Activated B cell treated with CpG ODN at 0.5 μM for 24 hours (primary cell): ENCODE measurements at regions not wholly inside any gene's neighbourhood (a gene's known extent, or its start where the extent isn't known, plus 50 kb on each side); places are given as distances from the start of the nearest gene placed in this dataset.

Source experiments
- ATAC-seq: fragments of 200-7000 bp; cut with Tn5 transposase; one replicate; pipeline ENCODE4 v1.10.0; 2021; ENCODE audit warnings: low read depth, mild to moderate bottlenecking, moderate library complexity
- CTCF ChIA-PET: fragments of 350-600 bp; sonication (Branson Sonifier 250); formaldehyde crosslinking; loops from one replicate; lab custom pipeline; 2021; ENCODE audit warnings: antibody characterized with exemption; lab: Charles Lee
- POLR2A ChIA-PET: fragments of 350-600 bp; sonication (Branson Sonifier 250); formaldehyde crosslinking; loops from one replicate; lab custom pipeline; 2021; ENCODE audit warnings: antibody characterized with exemption; lab: Charles Lee
- DNase-seq: peaks from one replicate; pipeline ENCODE4 v3.0.0; 2022
- H3K27ac Mint-ChIP-seq: one replicate; pipeline ENCODE4 v1.8.0; 2020; ENCODE audit warnings: mixed read lengths
- H3K27me3 Mint-ChIP-seq: one replicate; pipeline ENCODE4 v1.8.0; 2021; ENCODE audit warnings: mixed read lengths
- H3K36me3 Mint-ChIP-seq: one replicate; pipeline ENCODE4 v1.8.0; 2021; ENCODE audit warnings: low read depth, mixed read lengths
- H3K4me1 Mint-ChIP-seq: one replicate; pipeline ENCODE4 v1.8.0; 2021; ENCODE audit warnings: mixed read lengths
- H3K4me3 Mint-ChIP-seq: one replicate; pipeline ENCODE4 v1.8.0; 2020; ENCODE audit warnings: mild to moderate bottlenecking, mixed read lengths
- H3K9me3 Mint-ChIP-seq: one replicate; pipeline ENCODE4 v1.8.0; 2020; ENCODE audit warnings: mixed read lengths
- intact Hi-C: fragments of 100-400 bp; cut with micrococcal nuclease; formaldehyde crosslinking; loops from one replicate; pipeline ENCODE4 v1.15.1; 2024
- TF ChIP-seq, protein P1 (sequence below): fragments of 200-600 bp; IDR thresholded peaks from one replicate; pipeline ENCODE4 v1.8.0; 2022; ENCODE audit warnings: antibody characterized with exemption, mild to moderate bottlenecking

DNA sequence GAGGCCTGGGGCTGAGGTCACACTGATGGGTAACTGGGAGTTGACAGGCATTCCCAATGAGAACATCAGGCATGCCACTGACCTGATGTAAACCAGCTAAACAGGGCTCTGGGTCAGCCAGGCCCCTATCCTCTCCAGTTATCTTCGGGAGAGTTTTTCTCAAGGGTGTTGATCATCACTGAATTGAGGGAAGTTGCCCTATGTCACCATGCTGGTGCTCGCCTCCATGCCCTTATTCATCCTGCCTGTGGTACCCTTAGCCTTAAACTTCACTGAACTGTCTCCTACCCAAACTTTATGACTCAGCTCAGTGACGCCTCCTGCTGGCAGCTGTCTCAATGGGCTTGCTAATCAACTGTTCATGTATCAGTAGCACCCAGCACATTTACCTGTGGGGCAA lies 80.7 kb upstream of the TNR start:
- Mint-ChIP-seq H3K36me3 (no peaks in the 10 kb centered on the region), H3K4me3 (no peak overlapping the region), H3K9me3 (peaks cover 4% of the 10 kb centered on the region), H3K27me3 (peaks cover 3% of the 10 kb centered on the region), H3K27ac (no peak overlapping the region), H3K4me1 (no peaks in the 10 kb centered on the region)
- ATAC-seq: no peak
- TF ChIP-seq, protein P1, sequence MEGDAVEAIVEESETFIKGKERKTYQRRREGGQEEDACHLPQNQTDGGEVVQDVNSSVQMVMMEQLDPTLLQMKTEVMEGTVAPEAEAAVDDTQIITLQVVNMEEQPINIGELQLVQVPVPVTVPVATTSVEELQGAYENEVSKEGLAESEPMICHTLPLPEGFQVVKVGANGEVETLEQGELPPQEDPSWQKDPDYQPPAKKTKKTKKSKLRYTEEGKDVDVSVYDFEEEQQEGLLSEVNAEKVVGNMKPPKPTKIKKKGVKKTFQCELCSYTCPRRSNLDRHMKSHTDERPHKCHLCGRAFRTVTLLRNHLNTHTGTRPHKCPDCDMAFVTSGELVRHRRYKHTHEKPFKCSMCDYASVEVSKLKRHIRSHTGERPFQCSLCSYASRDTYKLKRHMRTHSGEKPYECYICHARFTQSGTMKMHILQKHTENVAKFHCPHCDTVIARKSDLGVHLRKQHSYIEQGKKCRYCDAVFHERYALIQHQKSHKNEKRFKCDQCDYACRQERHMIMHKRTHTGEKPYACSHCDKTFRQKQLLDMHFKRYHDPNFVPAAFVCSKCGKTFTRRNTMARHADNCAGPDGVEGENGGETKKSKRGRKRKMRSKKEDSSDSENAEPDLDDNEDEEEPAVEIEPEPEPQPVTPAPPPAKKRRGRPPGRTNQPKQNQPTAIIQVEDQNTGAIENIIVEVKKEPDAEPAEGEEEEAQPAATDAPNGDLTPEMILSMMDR: no peak
- POLR2A ChIA-PET: no interaction called here
- CTCF ChIA-PET: interaction anchor here (1.1 kb wide), 1 partner anchor 342 kb away, joined by 3 read pairs; no protein-coding TSS in a partner anchor
- intact Hi-C loops: loop anchor here (2.0 to 5.0 kb wide), 2 partner anchors 343 to 447 kb away; no protein-coding TSS in a partner anchor
- DNase-seq: no peak

DNA sequence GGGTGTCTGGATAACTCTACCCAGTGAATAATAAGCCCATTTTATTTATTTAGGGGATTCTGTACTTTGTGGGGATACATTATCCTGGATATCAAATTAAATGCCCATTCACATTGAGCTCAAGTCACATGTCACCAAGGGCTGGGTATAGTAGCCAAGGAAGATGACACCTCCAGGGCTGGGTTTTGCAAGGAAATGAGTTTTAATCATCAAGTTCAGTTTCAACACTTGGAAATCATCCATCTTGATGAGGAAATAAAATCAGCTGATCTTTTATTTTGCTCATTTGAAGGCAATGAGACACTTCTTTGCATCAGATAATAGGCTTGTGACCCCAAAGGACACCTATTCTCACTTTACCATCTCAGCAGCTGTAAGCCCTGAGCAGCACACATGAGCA lies 80.0 kb upstream of the TNR start:
- intact Hi-C loops: loop anchor here (5.0 kb wide), 1 partner anchor 446 kb away; no protein-coding TSS in a partner anchor
- ATAC-seq (no peak), DNase-seq (no peak)
- CTCF ChIA-PET: no interaction called here
- Mint-ChIP-seq H3K36me3 (no peaks in the 10 kb centered on the region), H3K27me3 (peaks cover 6% of the 10 kb centered on the region), H3K9me3 (peaks cover 4% of the 10 kb centered on the region), H3K27ac (no peak overlapping the region), H3K4me1 (no peaks in the 10 kb centered on the region), H3K4me3 (no peak overlapping the region)
- TF ChIP-seq, protein P1: no peak
- POLR2A ChIA-PET: no interaction called here

DNA sequence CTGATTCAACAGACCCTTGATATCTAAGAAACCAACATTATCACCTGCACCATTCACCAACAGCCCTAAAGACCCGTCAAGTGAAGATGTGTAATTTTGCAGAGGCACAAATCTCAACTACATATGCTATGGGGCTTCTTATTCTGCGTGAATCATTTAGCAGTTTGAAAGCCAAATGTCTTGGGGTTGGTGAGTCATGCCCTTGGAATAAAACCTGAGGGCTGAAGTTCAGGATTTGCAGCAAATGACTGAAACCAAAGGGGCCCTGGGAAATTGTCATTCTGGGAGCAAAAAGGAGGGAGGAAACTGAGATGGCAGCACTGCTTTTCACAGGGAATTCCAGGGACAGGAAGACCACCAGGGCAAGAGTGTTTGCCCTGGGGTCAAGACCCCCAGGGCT lies 79.2 kb upstream of the TNR start:
- Mint-ChIP-seq H3K27me3 (peaks cover 6% of the 10 kb centered on the region), H3K36me3 (no peaks in the 10 kb centered on the region), H3K4me1 (no peaks in the 10 kb centered on the region), H3K27ac (no peak overlapping the region), H3K9me3 (peaks cover 2% of the 10 kb centered on the region), H3K4me3 (no peak overlapping the region)
- intact Hi-C loops: loop anchor here (5.0 kb wide), 1 partner anchor 445 kb away; no protein-coding TSS in a partner anchor
- TF ChIP-seq, protein P1: no peak
- POLR2A ChIA-PET: no interaction called here
- ATAC-seq (no peak), DNase-seq (no peak)
- CTCF ChIA-PET: no interaction called here

DNA sequence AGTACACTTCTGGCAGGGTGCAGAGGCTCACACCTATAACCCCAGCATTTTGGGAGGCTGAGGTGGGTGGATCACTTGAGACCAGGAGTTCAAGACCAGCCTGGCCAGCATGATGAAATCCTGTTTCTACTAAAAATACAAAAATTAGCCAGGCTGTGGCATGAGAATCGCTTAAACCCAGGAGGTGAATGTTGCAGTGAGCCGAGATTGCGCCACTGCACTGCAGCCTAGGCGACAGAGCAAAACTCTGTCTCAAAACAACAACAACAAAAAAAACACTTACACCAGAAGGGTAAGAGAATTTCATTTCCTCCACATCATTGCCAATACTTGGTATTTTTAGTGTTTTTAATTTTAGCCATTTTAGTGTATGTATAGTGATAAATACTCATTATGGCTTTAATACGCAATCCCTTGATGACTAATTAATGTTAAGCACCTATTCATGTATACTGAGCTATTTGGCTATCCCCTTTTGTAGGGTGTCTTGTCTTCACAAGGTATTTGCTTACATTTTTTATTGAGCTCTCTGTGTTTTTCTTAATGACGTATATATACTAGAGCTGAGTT lies 77.1 kb upstream of the TNR start:
- Mint-ChIP-seq H3K27me3 (peaks cover 10% of the 10 kb centered on the region), H3K27ac (no peak overlapping the region), H3K4me3 (no peak overlapping the region), H3K9me3 (peaks cover 2% of the 10 kb centered on the region), H3K4me1 (no peaks in the 10 kb centered on the region), H3K36me3 (no peaks in the 10 kb centered on the region)
- DNase-seq: no peak
- TF ChIP-seq, protein P1: no peak
- ChIA-PET POLR2A (no interaction called here), CTCF (no interaction called here)
- no peak for ATAC-seq
- intact Hi-C loops: loop anchor here (5.0 kb wide), 1 partner anchor 443 kb away; no protein-coding TSS in a partner anchor

DNA sequence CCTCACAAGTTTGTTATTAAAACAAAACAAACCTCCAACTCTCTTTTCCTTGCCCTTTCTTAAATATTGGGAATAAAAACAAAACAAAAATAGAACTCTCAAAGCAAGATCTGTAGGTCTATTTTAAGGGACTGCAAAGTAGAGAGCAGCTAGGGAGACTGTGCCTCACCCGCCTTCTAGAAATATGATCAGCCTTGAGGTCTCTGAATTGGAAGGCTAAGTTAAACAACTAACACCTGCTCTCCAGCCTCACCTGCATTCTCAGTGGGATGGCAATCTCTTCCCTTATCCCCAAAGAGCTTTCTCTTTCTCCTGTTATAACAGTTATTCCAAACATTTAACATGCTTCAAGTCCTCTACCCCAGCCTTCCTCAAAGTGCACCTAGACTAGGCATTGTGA lies 75.5 kb upstream of the TNR start:
- H3K27me3 Mint-ChIP-seq: peaks cover 12% of the 10 kb centered on the region
- peaks cover 2% of the 10 kb centered on the region for H3K9me3 Mint-ChIP-seq
- ChIA-PET POLR2A (no interaction called here), CTCF (no interaction called here)
- ATAC-seq (no peak), DNase-seq (no peak)
- no peaks in the 10 kb centered on the region for H3K36me3 Mint-ChIP-seq
- H3K4me1 Mint-ChIP-seq: no peaks in the 10 kb centered on the region
- intact Hi-C loops: no loop called here
- no peak overlapping the region for H3K4me3 Mint-ChIP-seq
- TF ChIP-seq, protein P1: no peak
- no peak overlapping the region for H3K27ac Mint-ChIP-seq
